ENCODE measurements at regions not wholly inside any gene's neighbourhood (a gene's known extent, or its start where the extent isn't known, plus 50 kb on each side); places are given as distances from the start of the nearest gene placed in this dataset.

DNA sequence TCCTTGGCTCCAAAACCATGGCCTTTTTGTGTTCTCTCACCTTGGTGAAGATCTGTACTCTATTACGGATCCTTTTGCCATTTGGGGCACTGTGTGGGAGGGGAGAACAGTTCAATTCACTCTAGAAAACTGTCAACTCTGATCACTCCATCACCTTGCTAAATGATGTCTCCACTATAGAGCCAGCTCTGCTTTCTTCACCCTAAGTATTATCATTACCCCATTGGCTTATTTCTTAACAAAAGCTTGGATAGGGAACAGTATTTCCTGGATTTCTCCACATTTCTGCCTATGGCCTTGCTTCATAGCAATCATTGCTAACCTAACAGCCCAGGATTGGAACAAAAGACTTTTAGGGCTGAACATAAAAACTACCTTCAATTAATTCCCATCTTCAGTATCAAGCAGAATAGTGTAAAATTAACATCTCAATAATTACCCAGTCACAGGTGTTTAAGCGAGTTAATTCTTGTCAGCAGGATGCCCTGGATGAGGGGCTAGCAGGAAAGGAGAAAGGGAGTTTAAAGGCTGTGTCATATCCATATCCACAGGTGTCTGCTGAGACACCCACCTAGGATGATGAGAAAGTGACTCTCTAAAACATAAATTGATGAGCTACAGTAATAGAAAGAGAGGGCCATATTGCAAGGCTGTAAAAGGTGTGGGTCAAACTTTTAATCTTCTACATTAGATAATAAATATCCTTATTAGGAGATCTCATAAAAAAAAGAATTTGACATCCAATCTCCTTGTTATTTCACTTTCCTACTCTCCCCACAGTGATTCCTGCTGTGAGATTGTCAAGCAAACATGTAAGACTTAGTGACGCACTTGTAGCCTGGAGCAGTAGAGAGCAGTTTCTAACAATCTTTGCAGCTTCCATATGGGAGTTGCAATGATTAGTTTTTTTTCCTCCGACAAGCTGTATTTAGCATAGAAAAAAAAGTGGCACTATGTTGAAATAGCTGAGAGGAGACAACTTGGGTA is 589.5 kb upstream of the NXPH2 start:
- Histone ChIP-seq H3K4me3 (ENCODE audit: low read depth, low read length, poor library complexity, severe bottlenecking) (no peak overlapping the region), H3K27ac (ENCODE audit: low read depth, low read length, poor library complexity, severe bottlenecking) (no peak overlapping the region)

DNA sequence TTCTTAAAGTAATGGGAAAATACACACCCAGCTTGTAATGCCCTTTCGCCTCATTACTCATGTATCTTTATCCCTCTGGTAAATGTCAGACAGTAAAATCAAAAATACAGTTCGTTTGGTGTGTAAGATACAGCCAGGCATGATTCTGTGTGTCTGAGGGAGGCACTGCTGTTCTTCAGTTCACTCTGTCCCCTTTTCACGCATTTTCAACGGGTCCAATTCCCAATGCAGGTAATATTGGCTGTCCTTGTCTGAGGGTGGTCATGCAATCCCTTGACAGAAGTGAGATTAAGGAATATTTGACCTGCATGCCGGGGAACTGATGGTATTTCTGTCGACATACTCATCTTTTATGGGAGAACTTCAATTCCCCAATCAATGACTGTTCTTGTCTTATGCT is 587.2 kb upstream of the NXPH2 start:
- H3K27me3 ChIP-seq (ENCODE audit: insufficient read depth, low read length) = no peaks in the 10 kb centered on the region
- H3K79me2 ChIP-seq (ENCODE audit: insufficient read depth, low read length) = no peaks in the 10 kb centered on the region
- no peak overlapping the region for H3K27ac ChIP-seq (ENCODE audit: low read depth, low read length, poor library complexity, severe bottlenecking)
- H3K9me3 ChIP-seq (ENCODE audit: low read length) = no peaks in the 10 kb centered on the region
- H2AFZ ChIP-seq (ENCODE audit: low read length) = no peak overlapping the region
- H3K9me2 ChIP-seq (ENCODE audit: low read depth, low read length) = no peaks in the 10 kb centered on the region
- TF ChIP-seq, protein P1, sequence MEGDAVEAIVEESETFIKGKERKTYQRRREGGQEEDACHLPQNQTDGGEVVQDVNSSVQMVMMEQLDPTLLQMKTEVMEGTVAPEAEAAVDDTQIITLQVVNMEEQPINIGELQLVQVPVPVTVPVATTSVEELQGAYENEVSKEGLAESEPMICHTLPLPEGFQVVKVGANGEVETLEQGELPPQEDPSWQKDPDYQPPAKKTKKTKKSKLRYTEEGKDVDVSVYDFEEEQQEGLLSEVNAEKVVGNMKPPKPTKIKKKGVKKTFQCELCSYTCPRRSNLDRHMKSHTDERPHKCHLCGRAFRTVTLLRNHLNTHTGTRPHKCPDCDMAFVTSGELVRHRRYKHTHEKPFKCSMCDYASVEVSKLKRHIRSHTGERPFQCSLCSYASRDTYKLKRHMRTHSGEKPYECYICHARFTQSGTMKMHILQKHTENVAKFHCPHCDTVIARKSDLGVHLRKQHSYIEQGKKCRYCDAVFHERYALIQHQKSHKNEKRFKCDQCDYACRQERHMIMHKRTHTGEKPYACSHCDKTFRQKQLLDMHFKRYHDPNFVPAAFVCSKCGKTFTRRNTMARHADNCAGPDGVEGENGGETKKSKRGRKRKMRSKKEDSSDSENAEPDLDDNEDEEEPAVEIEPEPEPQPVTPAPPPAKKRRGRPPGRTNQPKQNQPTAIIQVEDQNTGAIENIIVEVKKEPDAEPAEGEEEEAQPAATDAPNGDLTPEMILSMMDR (IDR thresholded peaks at IDR 0.05; ENCODE audit: low read length) = no peak
- TF ChIP-seq EZH2 (IDR thresholded peaks at IDR 0.05; ENCODE audit: borderline replicate concordance, low read length) = no peak
- no peaks in the 10 kb centered on the region for H3K4me1 ChIP-seq (ENCODE audit: insufficient read depth, low read length, severe bottlenecking)
- no peaks in the 10 kb centered on the region for H4K20me1 ChIP-seq (ENCODE audit: insufficient read depth, low read length)
- H3F3A ChIP-seq (ENCODE audit: insufficient read depth, low read length) = no peaks in the 10 kb centered on the region
- H3K4me3 ChIP-seq (ENCODE audit: low read depth, low read length, poor library complexity, severe bottlenecking) = no peak overlapping the region
- H3K4me2 ChIP-seq (ENCODE audit: low read length) = no peak overlapping the region
- no peak overlapping the region for H3K9ac ChIP-seq (ENCODE audit: low read length)
- no peaks in the 10 kb centered on the region for H3K36me3 ChIP-seq (ENCODE audit: insufficient read depth, low read length)

More for the DNA sequence above, 589.5 kb upstream of the NXPH2 start:
- TF ChIP-seq, protein P1 (IDR thresholded peaks at IDR 0.05; ENCODE audit: low read length) = no peak
- TF ChIP-seq EZH2 (IDR thresholded peaks at IDR 0.05; ENCODE audit: borderline replicate concordance, low read length) = no peak
- Histone ChIP-seq H3K9me3 (ENCODE audit: low read length) (no peaks in the 10 kb centered on the region), H3K4me2 (ENCODE audit: low read length) (no peak overlapping the region), H3K9me2 (ENCODE audit: low read depth, low read length) (no peaks in the 10 kb centered on the region), H3F3A (ENCODE audit: insufficient read depth, low read length) (no peaks in the 10 kb centered on the region), H3K27me3 (ENCODE audit: insufficient read depth, low read length) (no peaks in the 10 kb centered on the region), H4K20me1 (ENCODE audit: insufficient read depth, low read length) (no peaks in the 10 kb centered on the region), H2AFZ (ENCODE audit: low read length) (no peak overlapping the region), H3K79me2 (ENCODE audit: insufficient read depth, low read length) (no peaks in the 10 kb centered on the region), H3K36me3 (ENCODE audit: insufficient read depth, low read length) (no peaks in the 10 kb centered on the region), H3K4me1 (ENCODE audit: insufficient read depth, low read length, severe bottlenecking) (no peaks in the 10 kb centered on the region), H3K9ac (ENCODE audit: low read length) (no peak overlapping the region)

DNA sequence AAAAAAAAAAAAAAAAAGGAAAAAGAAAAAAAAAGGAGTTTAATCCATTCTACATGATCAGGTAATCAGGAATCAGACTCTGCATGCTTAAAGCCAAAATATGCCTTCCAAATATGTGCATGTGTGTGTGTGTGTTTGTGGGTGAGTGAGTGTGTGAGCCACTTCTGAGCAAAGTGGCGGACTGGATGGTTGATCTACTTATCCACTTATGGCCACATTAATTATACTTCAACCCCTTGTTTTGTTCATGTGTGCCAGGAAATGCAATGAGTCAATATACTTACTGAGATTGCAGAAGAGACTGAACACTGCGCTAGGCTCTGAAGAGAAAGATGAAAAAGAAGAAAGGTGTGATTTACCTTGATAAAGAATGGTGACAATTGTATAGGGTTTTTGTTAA is 586.5 kb upstream of the NXPH2 start:
- no peaks in the 10 kb centered on the region for H4K20me1 ChIP-seq (ENCODE audit: insufficient read depth, low read length)

More for the DNA sequence above, 586.5 kb upstream of the NXPH2 start:
- Histone ChIP-seq H3K27ac (ENCODE audit: low read depth, low read length, poor library complexity, severe bottlenecking) (no peak overlapping the region), H3K4me1 (ENCODE audit: insufficient read depth, low read length, severe bottlenecking) (no peaks in the 10 kb centered on the region), H3K4me2 (ENCODE audit: low read length) (no peak overlapping the region), H3K9me2 (ENCODE audit: low read depth, low read length) (no peaks in the 10 kb centered on the region), H2AFZ (ENCODE audit: low read length) (no peak overlapping the region), H3K4me3 (ENCODE audit: low read depth, low read length, poor library complexity, severe bottlenecking) (no peak overlapping the region), H3K9ac (ENCODE audit: low read length) (no peak overlapping the region), H3K27me3 (ENCODE audit: insufficient read depth, low read length) (no peaks in the 10 kb centered on the region), H3K9me3 (ENCODE audit: low read length) (no peaks in the 10 kb centered on the region), H3K79me2 (ENCODE audit: insufficient read depth, low read length) (no peaks in the 10 kb centered on the region), H3K36me3 (ENCODE audit: insufficient read depth, low read length) (no peaks in the 10 kb centered on the region), H3F3A (ENCODE audit: insufficient read depth, low read length) (no peaks in the 10 kb centered on the region)
- TF ChIP-seq EZH2 (IDR thresholded peaks at IDR 0.05; ENCODE audit: borderline replicate concordance, low read length) = no peak
- TF ChIP-seq, protein P1 (IDR thresholded peaks at IDR 0.05; ENCODE audit: low read length) = no peak

All from OCI-LY1 (cell line).